AG04450 (cell line): ENCODE measurements at regions not wholly inside any gene's neighbourhood (a gene's known extent, or its start where the extent isn't known, plus 50 kb on each side); places are given as distances from the start of the nearest gene placed in this dataset.

Experiments
- CTCF ChIA-PET: fragments of 300-600, 350-600 bp; formaldehyde crosslinking; extraction: SDS; loops from one replicate; lab custom pipeline; 2022; ENCODE audit warnings: antibody characterized with exemption, inconsistent platforms; lab: Charles Lee
- POLR2A ChIA-PET: fragments of 350-600 bp; formaldehyde crosslinking; extraction: SDS; loops from one replicate; lab custom pipeline; 2021; ENCODE audit warnings: antibody characterized with exemption, inconsistent platforms; lab: Yijun Ruan, JAX
- DNase-seq: peaks from one replicate; pipeline ENCODE4 v3.0.0-alpha.2; 2011; ENCODE audit warnings: low read depth, low spot score
- H3K27ac ChIP-seq: one replicate; pipeline ENCODE4 v1.5.1; 2012; ENCODE audit warnings: low read depth, low read length, control low read depth
- H3K27me3 ChIP-seq: one replicate; pipeline ENCODE4 v1.6.0; 2012; ENCODE audit warnings: low read length; ENCODE audit not compliant: control insufficient read depth, insufficient read depth
- H3K4me3 ChIP-seq: 2 replicates; pipeline ENCODE4 v1.5.1; 2011; ENCODE audit warnings: mild to moderate bottlenecking, low read depth, low read length, control low read depth
- H3K9me3 ChIP-seq: 2 replicates; pipeline ENCODE4 v1.5.1; 2012; ENCODE audit warnings: low read length; ENCODE audit not compliant: control insufficient read depth, insufficient read depth
- CTCF ChIP-seq: IDR thresholded peaks from 2 replicates; pipeline ENCODE4 v1.5.1; 2011; ENCODE audit warnings: low read depth, low read length, control low read depth, inconsistent platforms

DNA sequence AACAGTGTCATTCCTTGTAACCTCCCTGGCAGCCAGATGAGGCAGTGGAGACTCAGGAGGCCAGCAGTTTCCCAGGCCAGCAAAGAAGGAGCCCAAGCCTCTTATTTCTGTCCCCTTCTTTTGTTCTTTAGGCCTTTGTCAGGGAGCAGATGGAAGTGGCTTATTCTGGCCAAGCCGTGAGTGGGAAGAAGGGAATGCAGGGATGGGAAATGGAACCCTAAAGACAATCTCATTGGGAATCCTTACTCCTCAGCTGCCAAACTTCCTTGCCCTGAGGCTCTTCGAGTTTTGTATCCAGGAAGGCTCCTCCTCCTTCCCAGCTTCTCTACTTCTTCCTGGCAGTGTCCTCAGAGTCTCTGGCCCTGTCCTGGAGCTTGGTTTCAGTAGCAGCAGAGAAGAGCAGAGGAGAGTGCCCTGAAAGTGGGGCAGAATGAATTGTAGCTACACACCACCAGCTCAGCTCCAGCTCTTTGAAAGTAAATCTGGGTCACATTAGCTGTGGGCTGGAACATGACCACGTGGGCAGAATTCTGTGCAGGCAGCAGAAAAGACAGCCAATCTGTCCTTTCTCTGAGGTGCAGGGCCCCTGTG, 63.9 kb downstream of the NDUFS5 start:
- ChIA-PET CTCF (interaction anchor here (0.7 to 1.1 kb wide), 4 partner anchors 12 to 449 kb away, joined by 3 to 4 read pairs (median 4); no protein-coding TSS in a partner anchor), POLR2A (interaction anchor here (0.6 to 1.1 kb wide), 2 partner anchors 39 to 64 kb away, joined by 4 to 6 read pairs; partner anchors contain the start of gene NDUFS5)
- H3K9me3 ChIP-seq, result no peaks in the 10 kb centered on the region
- no peaks in the 10 kb centered on the region for H3K27me3 ChIP-seq
- no peak for DNase-seq
- H3K4me3 ChIP-seq, result no peak overlapping the region
- no peak overlapping the region for H3K27ac ChIP-seq
- TF ChIP-seq CTCF, result no peak

DNA sequence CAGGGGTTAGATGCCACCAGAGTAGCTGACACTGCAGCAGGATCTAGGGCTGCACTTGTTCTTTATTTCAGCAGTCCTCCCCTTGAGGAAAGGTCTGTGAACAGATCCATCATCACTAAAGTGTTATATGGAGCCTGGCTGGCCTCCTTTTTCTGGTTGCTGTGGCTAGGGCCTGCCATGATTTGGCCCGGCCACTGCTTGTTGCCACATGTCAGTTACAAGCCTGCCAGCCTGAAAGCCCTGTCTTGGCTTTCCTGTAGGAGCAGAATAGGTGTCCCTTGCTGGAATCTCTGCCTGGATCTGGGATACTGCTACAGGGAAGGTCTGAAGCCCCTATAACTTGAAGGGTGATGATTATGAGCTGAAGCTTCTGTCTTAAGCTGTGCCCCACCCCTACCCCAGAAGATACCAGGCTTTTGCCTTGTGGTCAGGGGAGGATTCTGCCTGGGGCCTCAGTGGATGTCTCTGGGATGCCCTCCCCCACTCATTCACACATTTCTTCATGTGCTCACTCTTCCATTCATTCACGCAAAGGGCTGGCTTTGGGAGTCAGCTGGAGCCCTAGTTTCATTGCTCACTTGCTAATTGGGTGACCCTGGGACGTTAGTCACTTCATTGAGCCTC, 64.7 kb downstream of the NDUFS5 start:
- H3K27me3 ChIP-seq, result no peaks in the 10 kb centered on the region
- no peak overlapping the region for H3K27ac ChIP-seq
- CTCF ChIA-PET, result interaction anchor here (0.9 to 2.2 kb wide), 10 partner anchors 8 to 448 kb away, joined by 3 to 12 read pairs (median 6); partner anchors contain the start of genes GJA9 and RRAGC
- TF ChIP-seq CTCF, result no peak
- no peak for DNase-seq
- H3K4me3 ChIP-seq, result no peak overlapping the region
- no peaks in the 10 kb centered on the region for H3K9me3 ChIP-seq
- POLR2A ChIA-PET, result interaction anchor here (1.7 kb wide), 1 partner anchor 64 kb away, joined by 12 read pairs; the partner anchor contains the start of gene NDUFS5

- CTCF ChIA-PET, result interaction anchor here (0.5 to 2.2 kb wide), 32 partner anchors 9 to 628 kb away, joined by 3 to 17 read pairs (median 3); partner anchors contain the start of genes GJA9, MYCBP, NDUFS5 and RRAGC
- DNase-seq, result no peak
- Histone ChIP-seq H3K27ac (no peak overlapping the region), H3K4me3 (no peak overlapping the region), H3K9me3 (no peaks in the 10 kb centered on the region), H3K27me3 (no peaks in the 10 kb centered on the region)
- peak; percentile 89 for TF ChIP-seq CTCF
- POLR2A ChIA-PET, result interaction anchor here (0.8 to 1.7 kb wide), 2 partner anchors 9 to 65 kb away, joined by 3 to 12 read pairs; partner anchors contain the start of gene NDUFS5
Measured at GRCh38 chr1:39091845-39092645, 65.9 kb downstream of the NDUFS5 start.

GRCh38 chr1:39094685-39095084, 68.5 kb downstream of the NDUFS5 start:
- ChIA-PET POLR2A (interaction anchor here (0.6 kb wide), 1 partner anchor 86 kb away, joined by 4 read pairs; no protein-coding TSS in a partner anchor), CTCF (interaction anchor here (0.7 to 2.5 kb wide), 3 partner anchors 12 to 1145 kb away, joined by 3 to 9 read pairs (median 4); no protein-coding TSS in a partner anchor)
- Histone ChIP-seq H3K27me3 (no peaks in the 10 kb centered on the region), H3K4me3 (no peak overlapping the region), H3K9me3 (no peaks in the 10 kb centered on the region), H3K27ac (no peak overlapping the region)
- TF ChIP-seq CTCF, result no peak
- DNase-seq, result no peak
